IMR-90 (cell line): ENCODE measurements at regions not wholly inside any gene's neighbourhood (a gene's known extent, or its start where the extent isn't known, plus 50 kb on each side); places are given as distances from the start of the nearest gene placed in this dataset.

Experiments used
- ATAC-seq: fragments of 200-7000 bp; cut with Tn5 transposase; 2 replicates; pipeline ENCODE4 v1.9.1; 2020; ENCODE audit warnings: low read depth, mild to moderate bottlenecking, moderate library complexity
- BruUV-seq: library from RNA; stranded (reverse); fragments of 400-500 nt; replicated peaks from 2 replicates; lab custom pipeline; 2021; lab: Mats Ljungman, UMichigan
- CTCF ChIA-PET: fragments of 300-600 bp; formaldehyde crosslinking; extraction: SDS; loops from one replicate; lab custom pipeline; 2021; ENCODE audit warnings: antibody characterized with exemption; lab: Yijun Ruan, JAX
- POLR2A ChIA-PET: fragments of 300-600 bp; sonication (Branson Sonifier 250); formaldehyde crosslinking; loops from one replicate; lab custom pipeline; 2022; ENCODE audit warnings: antibody characterized with exemption; ENCODE audit not compliant: unreplicated experiment; lab: Charles Lee
- DNase-seq: peaks from one replicate; pipeline ENCODE4 v3.0.0; 2013
- H2AFZ ChIP-seq: replicated peaks from 2 replicates; pipeline ENCODE3; 2013; ENCODE audit warnings: low read length, mild to moderate bottlenecking; ENCODE audit not compliant: poor library complexity
- H2AK5ac ChIP-seq: 2 replicates; pipeline ENCODE4 v1.6.1; 2013; ENCODE audit warnings: low read depth, low read length, inconsistent platforms
- H2AK9ac ChIP-seq: replicated peaks from 2 replicates; pipeline ENCODE3; 2013; ENCODE audit warnings: mild to moderate bottlenecking, low read depth, low read length, moderate library complexity; ENCODE audit not compliant: poor library complexity
- H2BK120ac ChIP-seq: 2 replicates; pipeline ENCODE4 v1.6.1; 2013; ENCODE audit warnings: low read depth, low read length, inconsistent platforms
- H2BK15ac ChIP-seq: 3 replicates; pipeline ENCODE4 v1.6.1; 2013; ENCODE audit warnings: low read depth, low read length, inconsistent platforms
- H2BK20ac ChIP-seq: 2 replicates; pipeline ENCODE4 v1.6.1; 2013; ENCODE audit warnings: low read depth, mild to moderate bottlenecking, inconsistent platforms, low read length, moderate library complexity
- H2BK5ac ChIP-seq: 2 replicates; pipeline ENCODE4 v1.6.1; 2013; ENCODE audit warnings: mild to moderate bottlenecking, low read depth, low read length, inconsistent platforms; ENCODE audit not compliant: poor library complexity, severe bottlenecking
- H3K14ac ChIP-seq: replicated peaks from 2 replicates; pipeline ENCODE4 v1.6.1; 2013; ENCODE audit warnings: low read depth, low read length, inconsistent platforms
- H3K18ac ChIP-seq: 2 replicates; pipeline ENCODE4 v1.6.1; 2013; ENCODE audit warnings: low read depth, low read length, control low read depth
- H3K23ac ChIP-seq: 2 replicates; pipeline ENCODE4 v1.6.1; 2013; ENCODE audit warnings: low read depth, low read length, inconsistent platforms
- H3K27ac ChIP-seq: 2 replicates; pipeline ENCODE4 v1.5.1; 2013; ENCODE audit warnings: mild to moderate bottlenecking, control low read depth, low read length; ENCODE audit not compliant: insufficient read depth
- H3K27me3 ChIP-seq: 2 replicates; pipeline ENCODE4 v1.6.1; 2013; ENCODE audit warnings: low read length; ENCODE audit not compliant: control insufficient read depth, insufficient read depth
- H3K36me3 ChIP-seq: 2 replicates; pipeline ENCODE4 v1.6.1; 2013; ENCODE audit warnings: low read length, mixed read lengths; ENCODE audit not compliant: control insufficient read depth, insufficient read depth
- H3K4ac ChIP-seq: 2 replicates; pipeline ENCODE4 v1.6.1; 2013; ENCODE audit warnings: low read depth, low read length, inconsistent platforms
- H3K4me1 ChIP-seq: 2 replicates; pipeline ENCODE4 v1.6.1; 2013; ENCODE audit warnings: low read length, mixed read lengths; ENCODE audit not compliant: control insufficient read depth, insufficient read depth
- H3K4me2 ChIP-seq: 2 replicates; pipeline ENCODE4 v1.6.1; 2013; ENCODE audit warnings: low read depth, mild to moderate bottlenecking, control low read depth, low read length, moderate library complexity
- H3K4me3 ChIP-seq: 2 replicates; pipeline ENCODE4 v1.5.1; 2013; ENCODE audit warnings: low read depth, mild to moderate bottlenecking, control low read depth, low read length, moderate library complexity; ENCODE audit not compliant: insufficient read depth
- H3K56ac ChIP-seq: 2 replicates; pipeline ENCODE4 v1.6.1; 2013; ENCODE audit warnings: low read length, inconsistent platforms; ENCODE audit not compliant: insufficient read depth; ENCODE audit errors: extremely low read depth
- H3K79me1 ChIP-seq, 2 experiments: 2 replicates each; pipeline ENCODE4 v1.6.1; 2013; ENCODE audit warnings: low read length in 2 of 2, inconsistent platforms in 1 of 2, low read depth in 1 of 2
- H3K9ac ChIP-seq: 2 replicates; pipeline ENCODE4 v1.6.1; 2013; ENCODE audit warnings: low read depth, low read length, control low read depth
- H3K9me1 ChIP-seq: 2 replicates; pipeline ENCODE4 v1.6.1; 2013; ENCODE audit warnings: low read length, inconsistent platforms; ENCODE audit not compliant: insufficient read depth
- H3K9me3 ChIP-seq: 2 replicates; pipeline ENCODE4 v1.6.1; 2013; ENCODE audit warnings: low read length; ENCODE audit not compliant: control insufficient read depth, insufficient read depth
- H4K20me1 ChIP-seq: 2 replicates; pipeline ENCODE4 v1.6.1; 2013; ENCODE audit warnings: low read length, inconsistent platforms; ENCODE audit not compliant: insufficient read depth
- H4K5ac ChIP-seq: 2 replicates; pipeline ENCODE4 v1.6.1; 2013; ENCODE audit warnings: mild to moderate bottlenecking, low read depth, low read length, control low read depth
- H4K8ac ChIP-seq, 2 experiments: 2 replicates each; pipeline ENCODE4 v1.6.1; 2013; ENCODE audit warnings: low read depth in 2 of 2, low read length in 2 of 2, control low read depth in 1 of 2, inconsistent platforms in 1 of 2
- H4K91ac ChIP-seq: 2 replicates; pipeline ENCODE4 v1.6.1; 2013; ENCODE audit warnings: low read depth, low read length, inconsistent platforms; ENCODE audit not compliant: insufficient read depth
- BHLHE40 ChIP-seq: fragments of 150-350 bp; IDR thresholded peaks from 2 replicates; pipeline ENCODE4 v1.6.1; 2016; ENCODE audit warnings: mild to moderate bottlenecking, low read depth, low read length
- CEBPB ChIP-seq: IDR thresholded peaks from 2 replicates; pipeline ENCODE4 v1.6.1; 2012; ENCODE audit warnings: low read depth, low read length, improper control_type of control experiment
- CHD1 ChIP-seq: IDR thresholded peaks from 2 replicates; pipeline ENCODE4 v1.6.1; 2012; ENCODE audit warnings: low read depth, low read length, improper control_type of control experiment
- CTCF ChIP-seq: conservative IDR thresholded peaks from 2 replicates; pipeline ENCODE4 v1.5.1; 2012; ENCODE audit warnings: mild to moderate bottlenecking, low read depth, low read length, improper control_type of control experiment
- ELK1 ChIP-seq: fragments of 150-350 bp; IDR thresholded peaks from 2 replicates; pipeline ENCODE4 v1.6.1; 2016; ENCODE audit warnings: low read depth, mild to moderate bottlenecking, low read length, moderate library complexity, borderline replicate concordance
- FOS ChIP-seq: fragments of 150-350 bp; IDR thresholded peaks from 2 replicates; pipeline ENCODE4 v1.6.1; 2016; ENCODE audit warnings: low read depth, low read length
- MAFK ChIP-seq: IDR thresholded peaks from 2 replicates; pipeline ENCODE4 v1.6.1; 2012; ENCODE audit warnings: low read depth, low read length, improper control_type of control experiment
- MAZ ChIP-seq: IDR thresholded peaks from 2 replicates; pipeline ENCODE4 v1.6.1; 2012; ENCODE audit warnings: low read depth, mild to moderate bottlenecking, low read length, improper control_type of control experiment, moderate library complexity, borderline replicate concordance
- MXI1 ChIP-seq: IDR thresholded peaks from 2 replicates; pipeline ENCODE4 v1.6.1; 2012; ENCODE audit warnings: low read depth, mild to moderate bottlenecking, low read length, moderate library complexity, borderline replicate concordance
- NFE2L2 ChIP-seq: fragments of 150-350 bp; IDR thresholded peaks from 2 replicates; pipeline ENCODE4 v1.6.1; 2016; ENCODE audit warnings: low read depth, mild to moderate bottlenecking, low read length
- POLR2A ChIP-seq: IDR thresholded peaks from 2 replicates; pipeline ENCODE4 v1.6.1; 2012; ENCODE audit warnings: mild to moderate bottlenecking, low read depth, low read length
- RAD21 ChIP-seq: IDR thresholded peaks from 2 replicates; pipeline ENCODE4 v1.6.1; 2012; ENCODE audit warnings: low read length, improper control_type of control experiment
- RCOR1 ChIP-seq: IDR thresholded peaks from 2 replicates; pipeline ENCODE4 v1.6.1; 2012; ENCODE audit warnings: mild to moderate bottlenecking, low read length, improper control_type of control experiment; ENCODE audit not compliant: insufficient replicate concordance
- RFX5 ChIP-seq: IDR thresholded peaks from 2 replicates; pipeline ENCODE4 v1.8.0; 2012; ENCODE audit warnings: low read depth, mild to moderate bottlenecking, low read length, moderate library complexity
- SMC3 ChIP-seq: fragments of 150-350 bp; IDR thresholded peaks from 2 replicates; pipeline ENCODE4 v1.6.1; 2016; ENCODE audit warnings: low read depth, mild to moderate bottlenecking, antibody characterized with exemption, low read length, moderate library complexity
- USF2 ChIP-seq: fragments of 150-350 bp; IDR thresholded peaks from 2 replicates; pipeline ENCODE4 v1.6.1; 2017; ENCODE audit warnings: mild to moderate bottlenecking, antibody characterized with exemption, low read length, low read depth
- WGBS, 2 experiments: methylation state at CpG; one replicate each; pipeline versions ENCODE4 v1.1.5 to v1.1.7; 2013; ENCODE audit warnings: missing lambda C conversion rate in 2 of 2; ENCODE audit not compliant: insufficient read length in 1 of 2; ENCODE audit errors: extremely low coverage in 2 of 2; 5-methylcytosine and 5-hydroxymethylcytosine counted together
- dilution Hi-C: fragments of 300-500 bp; cut with HindIII; formaldehyde crosslinking; loops from one replicate; pipeline ENCODE4 v1.14.3; 2018; ENCODE audit warnings: low sequenced_read_pairs; ENCODE audit not compliant: unreplicated experiment
- in situ Hi-C: fragments of 300-500 bp; cut with MboI; formaldehyde crosslinking; loops from 3 replicates; pipeline ENCODE4 v1.14.3; 2019; ENCODE audit warnings: low sequenced_read_pairs, inconsistent platforms, mixed read lengths
- intact Hi-C: fragments of 100-400 bp; cut with micrococcal nuclease; formaldehyde crosslinking; loops from 2 replicates; pipeline ENCODE4 v1.10.0; 2022

- no peaks in the 10 kb centered on the region for H3K4me1 ChIP-seq
- H2AFZ ChIP-seq = no peak overlapping the region
- no peaks in the 10 kb centered on the region for H3K79me1 ChIP-seq
- no peak overlapping the region for H4K8ac ChIP-seq
- intact Hi-C loops (no loop called here), in situ Hi-C loops (no loop called here), dilution Hi-C loops (no loop called here)
- H2BK20ac ChIP-seq = no peak overlapping the region
- H3K36me3 ChIP-seq = no peaks in the 10 kb centered on the region
- H3K9ac ChIP-seq = no peak overlapping the region
- H3K27me3 ChIP-seq = no peaks in the 10 kb centered on the region; the same call in 1 of the 2 replicates
- no peak overlapping the region for H4K91ac ChIP-seq
- H3K27ac ChIP-seq = no peak overlapping the region
- CTCF ChIA-PET = interaction anchor here (0.6 to 0.8 kb wide), 2 partner anchors 14 to 20 kb away, joined by 3 read pairs; no protein-coding TSS in a partner anchor
- no peak overlapping the region for H3K18ac ChIP-seq
- DNase-seq = no peak
- 49 to 100% methylated on average over 1 to 2 of the region's 8 CpGs for WGBS, 2 experiments
- no peak overlapping the region for H3K14ac ChIP-seq
- H2BK120ac ChIP-seq = no peak overlapping the region
- ATAC-seq = no peak
- H3K4ac ChIP-seq = no peak overlapping the region
- H4K5ac ChIP-seq = no peak overlapping the region
- H3K56ac ChIP-seq = no peak overlapping the region
- POLR2A ChIA-PET = no interaction called here
- H3K4me2 ChIP-seq = no peak overlapping the region
- H3K23ac ChIP-seq = no peak overlapping the region
- H4K20me1 ChIP-seq = no peaks in the 10 kb centered on the region
- H2AK9ac ChIP-seq = no peak overlapping the region
- H3K9me1 ChIP-seq = no peaks in the 10 kb centered on the region
- H2BK15ac ChIP-seq = no peak overlapping the region
- BruUV-seq = no TSS peak
- no peaks in the 10 kb centered on the region for H3K9me3 ChIP-seq
- no peak overlapping the region for H3K4me3 ChIP-seq
- TF ChIP-seq MAFK (no peak), POLR2A (no peak), MXI1 (no peak), RAD21 (no peak), CTCF (no peak), USF2 (no peak), CHD1 (no peak), NFE2L2 (no peak), ELK1 (no peak), BHLHE40 (no peak), RCOR1 (no peak), SMC3 (no peak), MAZ (no peak), CEBPB (no peak), FOS (no peak), RFX5 (no peak)
- H2BK5ac ChIP-seq = no peak overlapping the region
- no peak overlapping the region for H2AK5ac ChIP-seq
Observed at GRCh38 chr15:37359101-37359892, 258.9 kb upstream of the MEIS2 start.
